ENCODE measurements at regions not wholly inside any gene's neighbourhood (a gene's known extent, or its start where the extent isn't known, plus 50 kb on each side); places are given as distances from the start of the nearest gene placed in this dataset.

DNA sequence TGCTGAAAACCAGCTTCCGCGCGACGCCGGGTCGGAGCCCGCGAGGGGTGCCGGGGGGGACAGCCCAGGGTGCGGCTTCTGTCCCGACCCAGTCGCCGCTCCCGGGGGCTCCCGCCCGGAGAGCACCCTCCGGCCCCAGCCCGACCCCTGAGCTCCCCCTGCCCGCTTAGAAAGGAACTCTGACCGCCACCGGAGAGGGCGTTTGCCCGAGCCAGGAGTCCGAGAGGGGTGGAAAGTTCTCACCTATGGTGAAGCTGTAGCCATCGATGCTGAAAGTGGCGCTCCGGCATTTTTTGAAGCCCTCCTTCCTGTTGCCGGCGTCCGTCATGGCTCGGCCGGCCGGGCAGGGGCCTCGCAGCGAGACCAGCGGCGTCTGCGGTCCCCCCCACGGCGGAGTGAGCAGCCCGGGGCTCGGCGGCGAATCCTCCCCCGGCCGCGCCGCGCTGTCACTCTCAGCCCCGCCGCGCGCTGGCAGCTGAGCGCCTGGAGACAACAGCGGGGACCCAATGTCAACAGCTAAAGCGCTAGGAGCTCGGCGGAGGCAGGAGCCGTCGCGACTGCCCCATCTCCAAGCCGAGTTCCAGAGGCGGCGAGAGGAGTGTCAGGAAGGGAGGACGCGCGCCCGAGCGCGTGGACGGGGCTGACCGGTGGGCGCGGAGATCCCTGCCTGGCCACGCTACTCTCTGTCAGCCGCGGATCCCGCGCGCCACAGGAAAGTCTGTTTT, 191.6 kb downstream of the LSM5 start:
- no peak for TF ChIP-seq EZH2 (IDR thresholded peaks at IDR 0.05; ENCODE audit: low read length, unreplicated experiment)
- no peak for TF ChIP-seq EZH2phosphoT487 (IDR thresholded peaks at IDR 0.05; ENCODE audit: borderline replicate concordance, low read length)

Data from PC-3 (cell line).